Gastrocnemius medialis (tissue), 4 donors: ENCODE measurements at regions not wholly inside any gene's neighbourhood (a gene's known extent, or its start where the extent isn't known, plus 50 kb on each side); places are given as distances from the start of the nearest gene placed in this dataset.

Experiments
- ATAC-seq, 2 donors: fragments of 150-250 bp; one replicate each; pipeline ENCODE4 v1.9.1; 2016
- DNase-seq, 2 donors: peaks; one replicate each; pipeline ENCODE4 v3.0.0-alpha.2; 2019
- H3K27ac ChIP-seq, 4 donors: fragments of 200-600 bp; sonication (generic); 1 replicate in 1 of 4; 2 replicates in 3 of 4; pipeline ENCODE4 v1.5.1; 2016 to 2018; ENCODE audit warnings: mild to moderate bottlenecking in 2 of 4, moderate library complexity in 1 of 4
- H3K27me3 ChIP-seq, 3 donors: fragments of 200-600 bp; sonication (generic) in 2 of 3; 1 replicate in 1 of 3; 2 replicates in 2 of 3; pipeline versions ENCODE4 v1.5.1 to v1.6.0; 2016 to 2019; ENCODE audit warnings: mild to moderate bottlenecking in 1 of 3, moderate library complexity in 1 of 3
- H3K36me3 ChIP-seq, 2 donors: fragments of 200-600 bp; sonication (generic) in 1 of 2; one replicate each; pipeline ENCODE4 v1.5.1; 2017 to 2018
- H3K4me1 ChIP-seq, 2 donors: fragments of 200-600 bp; sonication (generic) in 1 of 2; one replicate each; pipeline ENCODE4 v1.5.1; 2016 to 2017; ENCODE audit warnings: mild to moderate bottlenecking in 2 of 2
- H3K4me3 ChIP-seq, 4 donors: fragments of 200-600 bp; sonication (generic) in 3 of 4; 1 replicate in 1 of 4; 2 replicates in 3 of 4; pipeline ENCODE4 v1.5.1; 2016 to 2019; ENCODE audit warnings: mild to moderate bottlenecking in 2 of 4
- H3K9me3 ChIP-seq, 3 donors: fragments of 200-600 bp; sonication (generic) in 2 of 3; 1 replicate in 1 of 3; 2 replicates in 2 of 3; pipeline ENCODE4 v1.5.1; 2016 to 2019
- CTCF ChIP-seq, 5 experiments: fragments of 450-650 bp in 3 of 5; fragments of 200-600 bp in 2 of 5; sonication (generic) in 2 of 5; IDR thresholded peaks in 4 of 5; conservative IDR thresholded peaks in 1 of 5; 1 replicate in 4 of 5; 2 replicates in 1 of 5; pipeline ENCODE4 v1.5.1; 2016 to 2019; ENCODE audit warnings: antibody characterized with exemption in 5 of 5, mild to moderate bottlenecking in 3 of 5, moderate library complexity in 3 of 5
- POLR2A ChIP-seq, 2 donors: fragments of 450-650 bp; IDR thresholded peaks; one replicate each; pipeline ENCODE4 v1.6.1; 2017; ENCODE audit warnings: antibody characterized with exemption in 2 of 2, mild to moderate bottlenecking in 2 of 2, moderate library complexity in 2 of 2
- in situ Hi-C, 4 donors: fragments of 200-750 bp; cut with MboI; loops; one replicate each; pipeline versions ENCODE4 v1.15.0 to v1.8.0; 2017; ENCODE audit warnings: low sequenced_read_pairs in 4 of 4
- intact Hi-C: fragments of 100-400 bp; cut with DNase I; formaldehyde crosslinking; loops from one replicate; pipeline ENCODE4 v1.15.1; 2023; ENCODE audit warnings: low total_unique reads

GRCh38 chr15:46552316-46552715, 917.5 kb downstream of the SQOR start:
- no peaks in the 10 kb centered on the region for H3K27me3 ChIP-seq
- no peaks in the 10 kb centered on the region for H3K4me1 ChIP-seq
- H3K27ac ChIP-seq: no peak overlapping the region
- H3K9me3 ChIP-seq: no peaks in the 10 kb centered on the region
- in situ Hi-C loops: no loop called here
- intact Hi-C loops: no loop called here
- TF ChIP-seq CTCF (IDR thresholded peaks at IDR 0.05 in 4 of 5, conservative IDR thresholded peaks at IDR 0.05 in 1 of 5) (no peak), POLR2A (IDR thresholded peaks at IDR 0.05) (no peak)
- no peak for DNase-seq
- H3K36me3 ChIP-seq: no peaks in the 10 kb centered on the region
- no peak for ATAC-seq
- H3K4me3 ChIP-seq: no peak overlapping the region

DNA sequence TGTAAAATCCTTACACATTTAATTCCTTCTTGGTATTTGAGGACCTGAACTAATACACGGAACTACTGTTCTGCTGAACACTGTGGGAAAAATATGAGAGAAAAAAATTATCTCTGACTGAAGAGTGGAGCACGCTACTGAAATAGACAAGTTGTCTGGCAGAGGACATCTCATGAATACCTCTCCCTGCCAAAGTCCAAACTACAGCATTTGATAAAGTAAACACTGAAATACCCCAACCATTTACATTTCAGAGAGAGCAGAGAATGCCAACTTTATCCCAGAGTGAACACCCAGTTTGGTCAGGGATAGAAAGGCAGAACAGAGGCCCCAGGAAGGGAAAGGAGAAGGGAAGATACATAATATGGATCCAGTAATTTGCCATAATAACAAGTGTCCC, 920.7 kb downstream of the SQOR start:
- H3K9me3 ChIP-seq: no peaks in the 10 kb centered on the region
- no peak for DNase-seq
- no peaks in the 10 kb centered on the region for H3K4me1 ChIP-seq
- intact Hi-C loops (no loop called here), in situ Hi-C loops (no loop called here)
- no peak overlapping the region for H3K27ac ChIP-seq
- TF ChIP-seq CTCF (IDR thresholded peaks at IDR 0.05 in 4 of 5, conservative IDR thresholded peaks at IDR 0.05 in 1 of 5) (no peak), POLR2A (IDR thresholded peaks at IDR 0.05) (no peak)
- no peak for ATAC-seq
- H3K36me3 ChIP-seq: no peaks in the 10 kb centered on the region
- H3K4me3 ChIP-seq: no peak overlapping the region
- H3K27me3 ChIP-seq: no peaks in the 10 kb centered on the region

GRCh38 chr15:46556010-46556409, 921.2 kb downstream of the SQOR start:
- H3K36me3 ChIP-seq: no peaks in the 10 kb centered on the region
- H3K27me3 ChIP-seq: no peaks in the 10 kb centered on the region
- DNase-seq: no peak
- TF ChIP-seq CTCF (IDR thresholded peaks at IDR 0.05 in 4 of 5, conservative IDR thresholded peaks at IDR 0.05 in 1 of 5) (no peak), POLR2A (IDR thresholded peaks at IDR 0.05) (no peak)
- no peaks in the 10 kb centered on the region for H3K4me1 ChIP-seq
- H3K9me3 ChIP-seq: no peaks in the 10 kb centered on the region
- intact Hi-C loops (no loop called here), in situ Hi-C loops (no loop called here)
- ATAC-seq: no peak
- H3K27ac ChIP-seq: no peak overlapping the region
- H3K4me3 ChIP-seq: no peak overlapping the region

DNA sequence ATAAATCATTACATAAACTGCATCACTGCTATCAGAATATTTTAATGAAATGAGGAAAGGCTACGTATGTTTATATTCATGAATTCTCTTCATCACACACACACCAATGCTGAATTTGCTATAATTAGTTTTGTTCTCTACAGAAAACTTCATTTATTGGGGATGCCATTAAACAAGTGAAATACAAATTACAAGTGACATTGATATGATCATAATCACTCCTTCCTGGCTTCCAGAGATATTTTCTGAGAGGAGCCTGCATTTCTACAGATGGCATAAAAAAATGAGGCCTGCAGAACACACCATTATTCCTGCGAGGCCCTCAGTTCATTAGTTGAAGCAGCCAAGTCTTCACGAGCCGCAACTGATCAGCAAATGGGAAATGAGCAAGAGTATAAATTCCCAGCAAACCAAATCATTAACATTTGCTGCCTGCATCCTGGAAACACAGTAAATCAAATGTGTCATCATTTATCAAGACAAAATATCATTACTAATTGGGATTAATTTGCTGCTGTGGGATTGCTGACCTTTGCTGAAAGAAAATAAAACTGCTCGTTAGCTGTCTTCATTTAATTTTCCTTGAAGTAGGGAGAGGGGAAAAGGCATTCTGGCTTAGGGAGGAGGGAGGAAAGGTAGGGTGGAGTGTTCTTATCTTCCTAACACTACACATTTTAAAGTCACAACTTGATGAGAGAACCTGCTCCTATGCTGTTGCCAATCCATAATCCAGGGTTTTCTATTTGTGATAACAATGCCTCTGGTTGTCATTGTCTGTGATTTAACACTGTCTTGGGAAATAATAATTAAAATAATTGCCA, 921.9 kb downstream of the SQOR start:
- in situ Hi-C loops (no loop called here), intact Hi-C loops (no loop called here)
- H3K27me3 ChIP-seq: no peaks in the 10 kb centered on the region
- no peak overlapping the region for H3K4me3 ChIP-seq
- H3K4me1 ChIP-seq: no peaks in the 10 kb centered on the region
- no peaks in the 10 kb centered on the region for H3K9me3 ChIP-seq
- no peak for ATAC-seq
- TF ChIP-seq POLR2A (IDR thresholded peaks at IDR 0.05) (no peak), CTCF (IDR thresholded peaks at IDR 0.05 in 4 of 5, conservative IDR thresholded peaks at IDR 0.05 in 1 of 5) (no peak)
- no peak for DNase-seq
- no peak overlapping the region for H3K27ac ChIP-seq
- H3K36me3 ChIP-seq: no peaks in the 10 kb centered on the region

- Histone ChIP-seq H3K36me3 (no peaks in the 10 kb centered on the region), H3K4me1 (no peaks in the 10 kb centered on the region), H3K27me3 (no peaks in the 10 kb centered on the region), H3K9me3 (no peaks in the 10 kb centered on the region), H3K27ac (no peak overlapping the region), H3K4me3 (no peak overlapping the region)
- ATAC-seq (no peak), DNase-seq (no peak)
- intact Hi-C loops (no loop called here), in situ Hi-C loops (no loop called here)
- TF ChIP-seq POLR2A (IDR thresholded peaks at IDR 0.05): no peak
- TF ChIP-seq CTCF (IDR thresholded peaks at IDR 0.05 in 4 of 5, conservative IDR thresholded peaks at IDR 0.05 in 1 of 5): no peak
These were observed 933.1 kb downstream of the SQOR start for GRCh38 chr15:46567968-46568367.
